GM19452 (cell line): ENCODE measurements at regions not wholly inside any gene's neighbourhood (a gene's known extent, or its start where the extent isn't known, plus 50 kb on each side); places are given as distances from the start of the nearest gene placed in this dataset.

ENCODE experiments used
- ATAC-seq: cut with Tn5 transposase; IDR thresholded peaks from one replicate; pipeline ENCODE4 v1.9.1; 2021; ENCODE audit not compliant: unreplicated experiment

DNA sequence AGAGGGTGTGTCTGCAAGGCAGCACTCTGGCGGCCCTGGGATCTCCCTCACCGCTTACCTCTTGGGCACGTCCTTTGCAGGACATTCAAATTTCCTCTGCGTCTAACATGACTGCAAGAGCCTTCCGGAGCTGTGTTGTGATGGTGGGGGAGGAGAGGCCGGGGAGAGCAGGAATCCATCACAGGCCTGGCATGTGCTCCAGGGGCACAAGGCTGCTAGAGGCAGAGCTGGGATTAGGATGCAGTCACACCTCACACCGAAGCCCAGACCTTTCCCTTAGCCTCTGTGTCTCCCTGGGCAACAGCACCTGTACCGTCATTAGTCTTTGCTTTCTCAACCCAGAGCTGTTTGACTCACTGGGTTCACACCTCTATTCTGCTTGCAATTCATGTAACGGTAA is 111.3 kb downstream of the CMPK2 start:
- no peak for ATAC-seq

DNA sequence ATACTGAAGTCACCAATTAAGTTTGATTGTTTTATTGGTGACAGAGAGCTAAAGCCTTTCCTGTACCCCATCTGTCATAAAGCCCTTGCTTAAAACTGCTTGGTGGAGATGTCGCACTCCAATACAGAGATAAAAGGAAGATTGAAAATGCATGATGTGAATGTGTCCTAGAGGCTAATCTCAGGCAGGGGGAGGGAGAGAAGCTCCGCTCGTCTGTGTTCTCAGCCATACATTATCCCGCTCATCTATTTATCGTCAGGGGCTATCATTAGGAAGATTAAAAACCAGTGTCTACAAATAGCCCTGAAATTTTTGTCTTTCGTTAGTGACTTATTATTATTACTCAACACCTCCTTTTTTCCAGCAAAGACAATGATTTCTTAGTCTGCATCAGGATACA is 110.3 kb downstream of the CMPK2 start:
- ATAC-seq: no peak

DNA sequence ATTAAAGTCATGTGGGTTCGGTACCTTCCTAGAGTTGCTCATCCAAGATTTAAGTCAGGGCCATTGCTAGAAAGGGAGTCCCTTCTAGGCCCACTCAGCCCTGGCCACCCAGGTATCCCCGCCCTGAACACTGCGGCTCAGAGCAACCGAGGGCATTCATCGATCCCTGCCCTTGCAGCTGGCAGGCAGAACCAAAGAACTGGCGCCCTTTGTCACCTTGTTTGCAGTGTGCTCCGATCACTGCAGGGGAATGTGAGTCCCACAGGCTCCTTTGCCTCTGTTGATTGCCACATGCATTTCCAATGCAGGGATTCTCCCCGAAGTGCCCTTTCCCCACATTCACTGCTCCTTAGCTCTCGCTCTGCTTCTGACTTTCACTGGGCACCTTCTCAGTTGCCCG is 108.5 kb downstream of the CMPK2 start:
- ATAC-seq: no peak

DNA sequence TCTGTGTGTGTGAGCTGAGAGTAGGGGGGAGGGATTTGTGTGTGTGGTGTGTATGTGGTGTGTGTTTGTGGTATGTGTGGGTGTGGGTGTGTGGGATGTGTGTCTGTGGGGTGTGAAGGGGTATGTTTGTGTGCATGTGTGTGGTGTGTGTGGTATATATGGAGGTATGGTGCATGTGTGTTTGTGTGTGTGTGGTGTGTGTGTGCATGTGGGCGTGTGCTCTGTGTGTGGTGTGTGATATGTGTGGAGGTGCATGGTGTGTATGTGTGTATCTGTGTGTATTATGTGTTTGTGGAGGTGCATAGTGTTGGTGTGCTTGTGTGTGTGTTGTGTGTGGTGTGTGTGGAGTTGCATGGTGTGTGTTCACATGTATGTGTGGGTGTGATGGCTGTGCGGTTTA is 106.0 kb downstream of the CMPK2 start:
- ATAC-seq: no peak

DNA sequence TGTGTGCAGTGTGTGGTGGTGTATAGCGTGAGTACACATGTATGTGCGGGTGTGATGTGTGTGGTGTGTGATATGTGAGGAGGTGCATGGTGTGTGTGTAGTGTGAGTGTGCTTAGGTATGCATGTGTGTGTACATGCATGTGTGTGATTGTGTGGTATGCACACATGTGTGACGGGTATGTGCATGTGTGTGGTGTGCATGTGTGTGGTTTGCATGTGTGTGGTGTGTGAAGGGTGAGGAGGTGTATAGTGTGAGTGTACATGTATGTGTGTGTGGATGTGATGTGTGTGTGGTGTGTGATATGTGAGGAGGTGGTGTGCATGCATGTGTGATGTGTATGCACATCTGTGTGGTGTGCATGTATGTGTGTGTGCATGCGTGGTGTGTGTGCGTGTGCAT is 105.6 kb downstream of the CMPK2 start:
- ATAC-seq: no peak

DNA sequence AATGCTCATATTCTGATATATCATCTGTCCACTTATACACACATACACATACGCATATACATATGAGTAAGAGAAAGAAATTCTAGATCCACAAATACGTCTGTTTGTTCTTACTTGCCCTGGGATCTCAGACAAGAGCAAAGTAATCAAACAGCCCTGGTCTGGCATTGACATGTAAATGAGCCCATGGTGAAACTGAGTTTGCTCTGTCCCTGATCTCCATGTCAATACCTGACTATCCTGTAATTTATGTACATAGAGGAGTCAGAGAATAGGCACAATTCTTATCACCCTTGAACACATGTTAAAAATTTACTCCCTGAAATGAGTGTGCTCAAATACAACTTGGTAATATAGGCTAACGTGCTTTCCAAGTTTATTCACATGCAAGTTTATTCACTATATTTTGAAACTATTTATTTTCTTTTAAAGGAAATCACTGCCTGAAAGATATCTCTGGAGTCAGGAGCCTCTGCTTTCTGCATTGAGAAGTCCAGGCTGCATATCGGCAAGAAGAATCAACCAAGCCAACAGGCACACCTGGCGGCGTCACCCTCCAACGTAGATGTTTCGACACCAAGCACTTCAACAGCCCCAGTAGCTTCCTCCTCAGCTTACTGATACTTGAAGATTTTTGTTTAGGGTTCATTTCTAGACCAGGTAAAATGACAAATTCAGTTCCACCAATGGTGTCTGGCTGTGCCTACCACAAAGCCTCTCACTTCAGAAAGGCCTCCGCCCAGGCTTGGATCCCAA is 100.6 kb downstream of the CMPK2 start:
- ATAC-seq: no peak

DNA sequence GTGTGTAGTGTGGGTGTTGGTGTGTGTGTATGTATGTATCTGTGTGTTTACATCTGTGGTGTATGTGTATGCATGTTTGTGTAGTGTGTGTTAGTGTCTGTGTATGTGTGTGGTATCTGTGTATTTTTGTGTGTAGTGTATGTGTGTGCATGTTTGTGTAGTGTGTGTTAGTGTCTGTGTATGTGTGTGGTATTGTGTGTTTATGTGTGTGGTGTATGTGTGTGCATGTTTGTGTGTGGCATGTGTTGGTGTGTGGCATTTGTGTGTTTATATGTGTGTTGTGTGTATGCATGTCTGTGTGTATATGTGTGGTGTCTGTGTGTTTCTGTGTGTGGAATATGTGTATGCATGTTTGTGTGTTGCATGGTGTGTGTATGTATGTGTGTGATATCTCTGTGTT is 96.4 kb downstream of the CMPK2 start:
- ATAC-seq: no peak

DNA sequence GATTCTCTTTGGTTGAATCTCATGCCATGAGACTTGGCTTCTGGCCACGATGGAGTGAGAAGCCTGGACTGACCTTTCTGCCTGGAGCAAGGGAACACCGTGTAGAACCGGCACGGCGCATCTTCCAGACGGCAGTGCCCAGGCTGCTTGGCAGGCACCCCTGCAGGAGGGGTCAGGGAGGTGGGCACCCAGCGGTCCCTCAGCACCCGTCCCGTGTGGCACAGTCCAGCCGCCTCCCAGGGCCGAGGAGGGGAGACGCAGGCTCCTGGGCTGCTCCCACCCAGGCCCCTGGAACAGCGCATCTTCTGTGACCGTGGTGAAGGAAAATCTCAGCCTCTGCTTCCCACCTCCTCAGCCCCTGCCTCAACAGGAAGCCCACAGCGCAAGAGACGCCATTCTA is 95.7 kb downstream of the CMPK2 start:
- no peak for ATAC-seq

DNA sequence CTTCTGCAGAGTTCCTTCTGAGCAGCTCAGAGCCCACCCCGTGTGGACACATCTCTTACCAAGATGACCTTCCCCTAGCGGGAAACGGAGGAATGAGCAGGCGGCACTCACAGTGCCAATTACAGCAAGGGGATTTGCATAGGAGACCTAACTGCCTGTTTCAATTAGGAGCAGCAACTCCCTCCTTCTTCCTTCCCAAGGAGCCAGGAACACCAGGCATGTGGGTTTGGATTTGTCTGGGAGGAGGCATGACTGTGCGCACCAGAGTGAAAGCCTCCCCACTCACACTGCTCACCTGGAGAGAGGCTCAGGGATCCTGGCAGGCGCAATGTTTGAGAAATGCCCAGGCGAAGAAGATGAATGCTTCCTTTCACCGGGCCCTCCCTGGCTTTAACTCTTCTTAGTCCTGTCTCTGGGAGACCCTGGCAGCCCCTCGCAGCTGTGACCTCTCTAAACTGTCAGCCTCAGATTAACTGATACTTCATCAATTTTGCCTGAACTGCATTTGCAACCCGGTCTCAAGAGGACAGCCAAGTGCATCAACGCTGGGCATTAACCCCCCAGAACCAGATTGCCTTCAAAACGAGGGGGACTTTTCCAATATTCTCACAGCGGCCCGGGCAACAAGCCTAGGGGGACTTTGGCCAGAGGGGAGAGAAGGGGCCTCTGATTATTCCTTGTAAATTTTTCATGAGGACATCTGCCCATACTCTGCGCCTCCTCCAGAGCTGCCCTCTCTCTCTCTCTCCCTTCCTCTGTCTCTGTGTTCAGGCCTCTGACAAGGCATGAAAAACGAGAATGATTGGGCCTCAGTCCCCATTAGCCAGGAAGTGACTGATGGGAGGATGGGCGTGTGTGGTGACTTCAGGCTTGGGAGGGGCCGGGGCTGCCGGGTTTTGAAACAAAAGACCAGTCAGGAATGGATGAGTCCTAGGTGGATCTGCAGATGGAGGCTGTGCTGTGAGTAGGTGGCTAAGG is 93.8 kb downstream of the CMPK2 start:
- no peak for ATAC-seq

DNA sequence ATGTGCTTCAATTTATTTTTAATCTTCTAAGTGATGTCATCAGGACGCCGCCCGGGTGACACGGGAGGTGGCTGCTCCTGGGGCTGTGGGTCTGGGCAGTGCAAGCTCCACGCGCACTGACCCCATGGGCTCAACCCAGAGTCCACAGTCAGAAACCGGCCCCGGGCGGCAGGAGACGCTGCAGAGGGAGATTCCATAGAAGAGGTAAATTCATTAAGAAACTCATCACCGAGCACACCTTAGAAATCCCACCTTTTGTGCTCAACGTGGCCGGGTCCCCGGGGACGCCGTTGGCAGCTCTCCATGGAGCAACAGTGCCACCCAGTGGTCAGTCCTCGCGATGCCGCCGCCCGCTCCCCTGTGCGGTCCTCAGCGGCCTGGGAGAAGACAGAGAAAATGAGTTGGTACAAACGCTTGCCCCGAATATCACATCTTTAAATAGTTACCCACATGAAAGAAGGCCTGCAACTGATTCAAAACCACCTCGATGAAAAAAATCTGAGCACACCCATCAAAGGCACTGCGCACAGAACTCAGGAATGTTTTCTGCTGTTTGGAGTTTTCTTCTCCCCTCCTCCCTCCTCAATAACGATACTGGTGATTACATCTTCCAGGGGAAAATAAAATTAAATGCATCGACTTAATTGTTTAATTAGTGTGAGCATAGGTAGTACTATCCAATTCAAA is 92.6 kb downstream of the CMPK2 start:
- peak; percentile 96 for ATAC-seq

DNA sequence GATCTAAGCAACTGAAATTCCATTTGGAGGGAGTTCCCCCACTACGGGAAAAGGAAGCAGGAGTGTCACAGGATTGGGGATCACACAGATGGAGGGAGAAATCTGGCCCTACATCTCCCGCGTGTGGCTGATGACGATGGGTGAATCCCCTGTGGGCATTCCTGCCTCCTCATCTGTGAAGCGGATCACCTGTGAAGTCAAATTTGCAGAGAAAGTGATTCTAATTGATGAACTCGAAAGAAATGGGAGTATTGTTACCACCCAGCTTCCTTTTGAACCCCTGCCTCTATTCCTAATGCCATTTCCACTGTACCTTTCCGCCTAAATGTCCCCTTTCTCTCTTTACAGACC is 92.0 kb downstream of the CMPK2 start:
- ATAC-seq: no peak

DNA sequence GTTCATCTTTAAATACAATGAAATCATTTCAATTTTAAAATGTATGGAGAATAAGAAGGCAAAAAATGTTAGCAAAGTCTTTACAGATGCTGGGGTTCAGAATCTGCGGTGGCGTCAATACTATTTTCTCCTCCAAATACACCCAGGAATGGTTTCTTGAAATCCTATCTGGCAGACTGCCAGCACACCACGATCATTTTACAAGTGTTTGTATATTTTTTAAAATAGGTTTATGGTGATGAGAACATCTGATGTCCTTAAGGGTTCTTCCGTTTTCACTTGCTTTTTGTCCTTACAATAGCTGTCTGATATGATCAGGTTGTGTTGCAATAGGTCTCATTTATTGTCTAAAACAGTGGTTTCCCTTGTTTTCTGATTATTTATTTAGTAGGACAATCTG is 89.6 kb downstream of the CMPK2 start:
- no peak for ATAC-seq

DNA sequence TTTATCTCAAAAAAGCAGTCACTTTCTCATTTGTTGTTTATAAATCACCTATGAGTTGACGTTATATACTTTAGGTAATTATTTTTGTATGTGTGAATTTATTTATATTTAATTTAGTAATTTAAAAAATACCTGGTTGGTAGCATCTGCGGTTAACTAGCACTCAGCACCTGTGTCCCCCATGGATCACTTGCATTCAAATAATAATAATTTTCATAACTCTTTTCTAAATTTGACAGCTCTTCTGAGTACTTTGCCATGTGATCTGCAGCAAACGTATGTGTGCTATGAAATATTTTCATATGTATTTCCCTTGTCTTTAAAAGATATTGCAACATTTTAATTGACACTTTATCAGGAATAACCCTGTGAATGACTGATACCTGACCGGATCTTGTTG is 88.1 kb downstream of the CMPK2 start:
- ATAC-seq: no peak

DNA sequence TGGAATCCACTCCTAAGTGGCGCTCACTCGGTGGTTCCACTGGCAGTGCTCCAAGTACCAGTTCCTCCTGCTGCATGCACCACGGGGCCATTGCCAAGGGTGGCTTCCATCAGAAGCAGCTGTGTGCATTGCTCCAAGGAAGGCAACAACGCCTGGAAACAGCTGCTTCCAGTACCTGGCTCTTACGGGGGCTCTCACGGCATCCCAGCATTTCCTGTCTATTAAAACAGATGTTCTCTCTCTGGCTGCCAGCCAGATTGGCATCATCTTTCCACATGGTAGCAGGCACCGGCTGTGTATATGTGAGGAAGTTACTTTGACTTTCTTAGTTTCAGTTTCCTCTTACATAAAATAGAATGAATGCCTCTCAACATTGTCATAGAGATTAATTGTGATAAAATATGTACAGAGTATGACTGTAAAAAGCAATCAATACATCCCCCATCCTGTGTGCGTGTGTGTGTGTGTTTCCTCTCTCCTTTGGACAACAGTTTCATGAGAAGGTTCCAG is 84.9 kb downstream of the CMPK2 start:
- ATAC-seq: peak; percentile 90

DNA sequence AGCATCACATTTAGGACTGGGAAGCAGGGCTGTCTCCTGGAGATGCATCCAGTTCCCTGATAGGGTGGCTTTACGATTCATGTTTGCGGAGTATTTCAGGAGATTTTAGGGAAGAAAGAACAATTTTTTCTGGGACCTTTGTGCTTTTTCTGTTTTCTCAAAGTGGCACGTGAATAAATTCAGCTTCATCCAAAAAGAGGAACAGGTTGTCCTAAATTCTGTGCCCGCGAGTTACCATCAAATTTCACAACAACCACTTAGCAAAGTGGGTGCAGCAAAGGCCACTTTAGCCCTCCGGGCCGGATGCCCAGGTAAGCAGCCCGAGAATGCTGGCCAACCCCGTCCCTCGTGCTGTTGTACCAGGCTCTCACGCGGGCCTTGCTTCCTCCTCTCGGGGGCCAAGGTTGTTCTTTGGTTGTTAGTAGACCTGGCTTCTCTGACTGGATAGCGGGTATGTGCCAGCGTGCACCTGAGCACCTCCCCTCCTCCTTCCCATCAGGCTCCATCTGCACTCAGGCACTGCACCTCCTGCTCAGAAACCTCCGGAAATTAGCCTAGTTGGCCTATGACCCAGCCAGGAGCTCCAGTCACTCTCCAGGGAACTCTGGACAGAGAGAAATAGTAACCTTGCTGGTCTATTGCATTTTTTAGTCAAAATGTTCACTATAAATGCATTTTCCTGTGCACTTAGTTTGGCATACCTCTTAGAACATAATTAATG is 83.0 kb downstream of the CMPK2 start:
- ATAC-seq: no peak

DNA sequence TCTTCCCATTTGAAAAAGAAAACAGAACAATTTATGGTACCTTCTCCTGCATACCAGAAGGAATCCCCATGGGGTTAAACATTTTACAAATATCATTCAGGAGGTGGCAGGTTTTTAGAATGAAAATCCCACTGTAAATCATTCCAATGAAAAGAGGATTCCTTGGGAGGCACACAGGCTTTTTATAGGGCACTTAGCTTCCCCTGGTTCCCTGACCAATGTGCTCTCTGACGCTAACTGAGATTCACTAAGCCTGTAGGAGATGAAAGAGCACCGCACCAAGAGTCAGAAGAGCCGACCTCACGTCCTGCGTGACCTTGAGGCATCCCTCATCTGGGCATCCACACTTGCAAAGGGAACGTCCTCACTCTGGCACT is 82.5 kb downstream of the CMPK2 start:
- ATAC-seq: no peak

DNA sequence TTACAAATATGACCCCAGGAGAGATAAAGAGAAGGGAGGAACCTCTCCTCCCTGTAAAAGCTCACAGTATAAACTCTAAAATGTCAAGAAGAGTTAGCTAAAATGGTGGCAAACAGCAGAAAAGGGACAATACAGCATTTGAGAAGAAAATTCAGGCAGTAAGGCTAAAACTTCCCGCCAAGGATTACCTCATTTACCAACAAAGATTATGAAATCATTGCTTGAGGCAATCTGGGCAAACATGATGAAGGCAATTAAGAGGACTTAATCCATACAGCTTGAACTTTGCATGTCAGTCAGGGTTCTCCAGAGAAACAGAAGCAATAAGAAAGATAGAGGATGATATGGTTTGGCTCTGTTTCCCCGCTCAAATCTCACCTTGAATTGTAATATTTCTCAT is 81.4 kb downstream of the CMPK2 start:
- ATAC-seq: no peak

DNA sequence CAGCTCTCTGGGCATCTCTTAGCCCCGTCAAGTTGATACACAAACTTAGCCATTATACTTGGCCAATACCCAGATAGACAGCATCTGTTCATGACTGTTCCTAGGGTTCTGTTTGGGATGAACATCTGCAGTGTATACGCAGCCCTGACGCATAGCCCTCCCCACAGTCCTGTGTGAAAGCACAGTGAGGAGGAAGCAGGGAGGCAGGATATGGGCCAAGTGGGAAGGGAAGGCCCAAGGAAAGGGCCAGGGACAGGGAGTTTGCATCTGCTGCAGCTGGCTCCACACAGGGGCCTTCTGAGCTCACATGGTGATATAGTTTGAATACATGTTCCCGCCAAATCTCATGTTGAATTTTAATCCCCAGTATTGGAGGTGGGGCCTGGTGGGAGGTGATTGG is 80.2 kb downstream of the CMPK2 start:
- ATAC-seq: no peak

DNA sequence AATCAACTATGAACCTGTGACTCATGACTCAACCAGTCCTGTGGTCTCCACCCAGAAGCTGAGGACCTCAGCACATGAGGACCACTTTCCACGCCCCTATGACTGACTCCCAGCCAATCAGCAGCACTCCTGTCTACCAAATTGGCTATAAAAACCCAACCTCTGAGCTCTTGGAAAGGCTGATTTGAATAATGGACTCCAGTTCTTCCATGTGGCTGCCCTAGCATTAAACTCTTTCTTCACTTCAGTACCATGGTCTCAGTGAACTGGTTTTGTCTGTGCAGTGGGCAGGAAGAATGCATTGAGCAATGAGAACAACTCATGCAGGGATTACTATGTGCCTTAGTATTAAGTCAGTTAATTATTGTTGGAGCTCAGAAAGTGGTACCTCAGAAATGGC is 78.3 kb downstream of the CMPK2 start:
- no peak for ATAC-seq

DNA sequence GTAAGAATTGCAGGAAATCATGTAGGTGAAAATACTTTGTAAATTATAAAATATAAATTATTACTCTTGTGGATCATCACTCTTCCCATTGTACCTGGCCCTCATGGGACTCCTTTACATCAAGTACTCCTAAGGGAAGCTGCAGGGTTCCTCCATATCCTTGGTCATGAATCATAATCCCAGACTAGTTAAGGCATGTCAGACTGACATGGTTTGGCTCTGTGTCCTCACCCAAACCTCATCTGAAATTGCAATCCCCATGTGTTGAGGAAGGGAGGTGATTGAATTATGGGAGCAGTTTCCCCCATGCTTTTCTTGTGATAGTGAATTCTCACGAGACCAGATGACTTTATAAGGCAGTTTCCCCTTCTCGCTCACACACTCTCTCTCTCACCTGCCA is 77.1 kb downstream of the CMPK2 start:
- no peak for ATAC-seq

DNA sequence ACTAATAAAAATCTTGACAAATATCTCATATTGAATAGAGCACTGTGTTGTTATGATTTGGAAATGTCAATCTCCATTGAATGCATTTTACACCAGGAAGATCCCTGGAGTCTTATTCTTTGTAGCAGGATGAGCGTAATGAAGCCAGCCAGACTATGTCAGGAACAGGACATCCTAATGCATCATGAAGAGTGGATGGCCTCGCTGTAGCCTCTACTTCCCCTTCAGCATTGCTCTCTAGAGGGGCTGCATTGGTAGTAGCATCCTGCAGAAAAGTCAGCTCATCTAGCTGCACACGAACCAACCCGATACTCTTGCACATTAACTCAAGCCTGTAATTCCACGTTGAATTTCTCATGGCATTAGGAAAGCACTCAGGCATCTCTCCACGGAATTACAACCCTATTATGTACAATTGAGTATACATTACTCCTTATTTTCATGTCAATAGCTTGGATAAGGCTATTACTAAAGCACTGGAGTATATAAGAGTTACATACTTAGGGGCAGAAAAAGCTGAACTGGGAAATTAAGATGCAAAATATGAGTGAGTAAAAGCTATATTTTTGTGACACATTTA is 76.1 kb downstream of the CMPK2 start:
- no peak for ATAC-seq
